Ishikawa (cell line): ENCODE measurements at regions not wholly inside any gene's neighbourhood (a gene's known extent, or its start where the extent isn't known, plus 50 kb on each side); places are given as distances from the start of the nearest gene placed in this dataset.

Source experiments
- CEBPB ChIP-seq: IDR thresholded peaks from 2 replicates; pipeline ENCODE4 v1.6.1; 2012
- CREB1 ChIP-seq: IDR thresholded peaks from 2 replicates; pipeline ENCODE4 v1.6.1; 2012; ENCODE audit warnings: low read depth
- EGR1 ChIP-seq: IDR thresholded peaks from 2 replicates; pipeline ENCODE4 v1.6.1; 2012
- EP300 ChIP-seq: IDR thresholded peaks from 2 replicates; pipeline ENCODE4 v1.6.1; 2012; ENCODE audit warnings: borderline replicate concordance
- FOXM1 ChIP-seq: IDR thresholded peaks from 2 replicates; pipeline ENCODE4 v1.6.1; 2012; ENCODE audit warnings: low read depth, borderline replicate concordance
- NFIC ChIP-seq: IDR thresholded peaks from 2 replicates; pipeline ENCODE4 v1.6.1; 2012
- RAD21 ChIP-seq: IDR thresholded peaks from 2 replicates; pipeline ENCODE4 v1.6.1; 2012; ENCODE audit warnings: low read depth
- TAF1 ChIP-seq: IDR thresholded peaks from 2 replicates; pipeline ENCODE4 v1.6.1; 2012; ENCODE audit warnings: low read depth, mild to moderate bottlenecking
- YY1 ChIP-seq: IDR thresholded peaks from 2 replicates; pipeline ENCODE4 v1.6.1; 2012; ENCODE audit warnings: low read depth
- ZBTB7A ChIP-seq: IDR thresholded peaks from 2 replicates; pipeline ENCODE4 v1.6.1; 2012; ENCODE audit warnings: low read depth
- TF ChIP-seq, protein P1 (sequence below): IDR thresholded peaks from 2 replicates; pipeline ENCODE4 v1.6.1; 2012
- TF ChIP-seq, protein P2 (sequence below): IDR thresholded peaks from 2 replicates; pipeline ENCODE4 v1.6.1; 2012; ENCODE audit warnings: low read depth, mild to moderate bottlenecking
- TF ChIP-seq, protein P3 (sequence below): IDR thresholded peaks from 2 replicates; pipeline ENCODE4 v1.6.1; 2012

DNA sequence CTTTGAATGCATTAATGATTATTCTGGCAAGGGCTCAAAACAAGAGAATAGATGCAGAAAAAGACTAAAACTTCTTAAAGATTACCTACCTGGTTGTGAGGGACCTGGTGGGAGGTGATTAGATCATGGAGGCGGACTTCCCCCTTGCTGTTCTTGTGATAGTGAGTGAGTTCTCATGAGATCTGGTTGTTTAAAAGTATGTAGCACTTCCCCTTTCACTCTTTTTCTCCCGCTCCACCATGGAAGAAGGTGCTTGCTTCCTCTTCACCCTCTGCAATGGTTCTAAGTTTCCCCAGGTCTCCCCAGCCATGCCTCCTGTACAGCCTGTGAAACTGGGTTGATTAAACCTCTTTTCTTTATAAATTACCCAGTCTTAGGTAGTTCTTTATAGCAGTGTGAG lies 226.6 kb downstream of the ARHGAP12 start:
- TF ChIP-seq NFIC (no peak), CREB1 (no peak), EGR1 (no peak), CEBPB (no peak), EP300 (no peak), YY1 (no peak), FOXM1 (no peak), ZBTB7A (no peak), RAD21 (no peak), TAF1 (no peak)
- TF ChIP-seq, protein P1, sequence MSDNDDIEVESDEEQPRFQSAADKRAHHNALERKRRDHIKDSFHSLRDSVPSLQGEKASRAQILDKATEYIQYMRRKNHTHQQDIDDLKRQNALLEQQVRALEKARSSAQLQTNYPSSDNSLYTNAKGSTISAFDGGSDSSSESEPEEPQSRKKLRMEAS = no peak
- TF ChIP-seq, protein P2, sequence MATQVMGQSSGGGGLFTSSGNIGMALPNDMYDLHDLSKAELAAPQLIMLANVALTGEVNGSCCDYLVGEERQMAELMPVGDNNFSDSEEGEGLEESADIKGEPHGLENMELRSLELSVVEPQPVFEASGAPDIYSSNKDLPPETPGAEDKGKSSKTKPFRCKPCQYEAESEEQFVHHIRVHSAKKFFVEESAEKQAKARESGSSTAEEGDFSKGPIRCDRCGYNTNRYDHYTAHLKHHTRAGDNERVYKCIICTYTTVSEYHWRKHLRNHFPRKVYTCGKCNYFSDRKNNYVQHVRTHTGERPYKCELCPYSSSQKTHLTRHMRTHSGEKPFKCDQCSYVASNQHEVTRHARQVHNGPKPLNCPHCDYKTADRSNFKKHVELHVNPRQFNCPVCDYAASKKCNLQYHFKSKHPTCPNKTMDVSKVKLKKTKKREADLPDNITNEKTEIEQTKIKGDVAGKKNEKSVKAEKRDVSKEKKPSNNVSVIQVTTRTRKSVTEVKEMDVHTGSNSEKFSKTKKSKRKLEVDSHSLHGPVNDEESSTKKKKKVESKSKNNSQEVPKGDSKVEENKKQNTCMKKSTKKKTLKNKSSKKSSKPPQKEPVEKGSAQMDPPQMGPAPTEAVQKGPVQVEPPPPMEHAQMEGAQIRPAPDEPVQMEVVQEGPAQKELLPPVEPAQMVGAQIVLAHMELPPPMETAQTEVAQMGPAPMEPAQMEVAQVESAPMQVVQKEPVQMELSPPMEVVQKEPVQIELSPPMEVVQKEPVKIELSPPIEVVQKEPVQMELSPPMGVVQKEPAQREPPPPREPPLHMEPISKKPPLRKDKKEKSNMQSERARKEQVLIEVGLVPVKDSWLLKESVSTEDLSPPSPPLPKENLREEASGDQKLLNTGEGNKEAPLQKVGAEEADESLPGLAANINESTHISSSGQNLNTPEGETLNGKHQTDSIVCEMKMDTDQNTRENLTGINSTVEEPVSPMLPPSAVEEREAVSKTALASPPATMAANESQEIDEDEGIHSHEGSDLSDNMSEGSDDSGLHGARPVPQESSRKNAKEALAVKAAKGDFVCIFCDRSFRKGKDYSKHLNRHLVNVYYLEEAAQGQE = no peak
- TF ChIP-seq, protein P3, sequence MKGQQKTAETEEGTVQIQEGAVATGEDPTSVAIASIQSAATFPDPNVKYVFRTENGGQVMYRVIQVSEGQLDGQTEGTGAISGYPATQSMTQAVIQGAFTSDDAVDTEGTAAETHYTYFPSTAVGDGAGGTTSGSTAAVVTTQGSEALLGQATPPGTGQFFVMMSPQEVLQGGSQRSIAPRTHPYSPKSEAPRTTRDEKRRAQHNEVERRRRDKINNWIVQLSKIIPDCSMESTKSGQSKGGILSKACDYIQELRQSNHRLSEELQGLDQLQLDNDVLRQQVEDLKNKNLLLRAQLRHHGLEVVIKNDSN = no peak
